GM21367 (cell line): ENCODE measurements at regions not wholly inside any gene's neighbourhood (a gene's known extent, or its start where the extent isn't known, plus 50 kb on each side); places are given as distances from the start of the nearest gene placed in this dataset.
"Not testable (repeated sequence)": the region's sequence is repeated elsewhere in the genome, so short reads cannot be mapped to it uniquely, and the experiment has no call there.

Experiments
- ATAC-seq: cut with Tn5 transposase; IDR thresholded peaks from one replicate; pipeline ENCODE4 v1.9.1; 2021; ENCODE audit not compliant: unreplicated experiment

GRCh38 chr2:149877913-149878312 is 290.3 kb upstream of the MMADHC start:
- ATAC-seq, result no peak

GRCh38 chr2:149877074-149877473 is 289.5 kb upstream of the MMADHC start:
- no peak for ATAC-seq

GRCh38 chr2:149873936-149874335 is 286.4 kb upstream of the MMADHC start:
- ATAC-seq, result no peak

GRCh38 chr2:149872638-149873150 is 285.1 kb upstream of the MMADHC start:
- no peak for ATAC-seq

DNA sequence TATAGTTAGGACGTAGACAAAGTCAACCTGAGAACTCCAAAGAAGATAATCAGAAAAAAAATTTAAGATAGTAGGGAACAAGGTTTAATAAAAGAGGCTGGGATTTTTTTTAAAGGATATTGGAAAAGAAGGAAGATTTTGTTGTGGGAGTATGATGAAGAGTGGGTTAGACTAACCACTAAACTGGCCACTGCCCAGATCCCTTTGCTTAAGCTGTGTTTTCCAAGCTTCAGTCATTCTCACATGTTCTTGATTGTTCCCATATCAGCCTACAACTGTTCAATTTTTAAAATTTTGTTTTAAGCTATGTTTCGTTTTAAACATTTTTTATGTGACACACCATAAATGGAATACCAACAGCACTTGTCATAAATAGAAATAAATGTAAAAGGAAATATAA is 284.5 kb upstream of the MMADHC start:
- ATAC-seq, result no peak

- ATAC-seq, result no peak
Measured at GRCh38 chr2:149871091-149871885, 283.7 kb upstream of the MMADHC start.

GRCh38 chr2:149863227-149863626 is 275.7 kb upstream of the MMADHC start:
- ATAC-seq, result no peak

DNA sequence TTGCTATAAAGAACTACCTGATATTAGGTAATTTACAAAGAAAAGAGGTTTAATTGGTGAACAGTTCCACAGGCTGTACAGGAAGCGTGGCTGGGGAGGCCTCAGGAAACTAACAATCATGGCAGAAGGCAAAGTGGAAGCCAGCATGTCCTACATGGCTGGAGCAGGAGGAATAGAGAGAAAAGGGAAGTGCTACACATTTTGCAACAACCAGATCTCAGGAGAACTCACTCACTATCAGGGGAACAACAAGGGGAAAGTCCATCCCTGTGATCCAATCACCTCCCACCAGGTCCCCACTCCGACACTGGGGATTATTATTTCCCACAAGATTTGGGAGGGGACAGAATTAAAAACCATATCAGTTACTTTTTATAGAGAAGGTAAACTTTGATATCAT is 273.5 kb upstream of the MMADHC start:
- no peak for ATAC-seq

- ATAC-seq, result no peak
Measured at GRCh38 chr2:149860276-149860921, 272.8 kb upstream of the MMADHC start.

GRCh38 chr2:149858901-149859634 is 271.5 kb upstream of the MMADHC start:
- ATAC-seq, result no peak

GRCh38 chr2:149858216-149858615 is 270.6 kb upstream of the MMADHC start:
- no peak for ATAC-seq

DNA sequence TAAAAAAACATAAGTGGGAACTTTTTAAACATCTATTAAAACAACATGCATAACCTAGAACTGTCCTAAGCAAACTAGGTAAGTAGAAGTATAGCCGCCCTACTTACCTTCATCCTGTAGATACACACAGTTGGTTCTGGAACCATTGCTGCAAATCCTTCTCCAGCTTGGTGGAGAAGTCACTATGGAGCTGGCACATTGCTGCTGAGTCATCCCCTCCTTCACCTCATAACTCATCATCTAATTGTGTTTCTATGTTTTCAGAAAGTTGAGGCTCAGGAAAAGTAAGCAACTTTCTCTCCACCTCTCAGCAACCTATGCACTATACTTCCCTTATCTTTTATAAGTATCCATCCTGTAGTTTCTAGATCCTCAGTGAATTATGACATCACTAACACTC is 269.8 kb upstream of the MMADHC start:
- no peak for ATAC-seq

DNA sequence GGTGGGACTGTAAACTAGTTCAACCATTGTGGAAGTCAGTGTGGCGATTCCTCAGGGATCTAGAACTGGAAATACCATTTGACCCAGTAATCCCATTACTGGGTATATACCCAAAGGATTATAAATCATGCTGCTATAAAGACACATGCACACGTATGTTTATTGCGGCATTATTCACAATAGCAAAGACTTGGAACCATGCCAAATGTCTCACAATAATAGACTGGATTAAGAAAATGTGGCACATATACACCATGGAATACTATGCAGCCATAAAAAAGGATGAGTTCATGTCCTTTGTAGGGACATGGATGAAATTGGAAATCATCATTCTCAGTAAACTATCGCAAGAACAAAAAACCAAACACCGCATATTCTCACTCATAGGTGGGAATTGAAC is 268.3 kb upstream of the MMADHC start:
- ATAC-seq, result not testable (repeated sequence)

GRCh38 chr2:149849591-149849990 is 262.0 kb upstream of the MMADHC start:
- ATAC-seq, result no peak

GRCh38 chr2:149849136-149849535 is 261.6 kb upstream of the MMADHC start:
- ATAC-seq, result no peak

DNA sequence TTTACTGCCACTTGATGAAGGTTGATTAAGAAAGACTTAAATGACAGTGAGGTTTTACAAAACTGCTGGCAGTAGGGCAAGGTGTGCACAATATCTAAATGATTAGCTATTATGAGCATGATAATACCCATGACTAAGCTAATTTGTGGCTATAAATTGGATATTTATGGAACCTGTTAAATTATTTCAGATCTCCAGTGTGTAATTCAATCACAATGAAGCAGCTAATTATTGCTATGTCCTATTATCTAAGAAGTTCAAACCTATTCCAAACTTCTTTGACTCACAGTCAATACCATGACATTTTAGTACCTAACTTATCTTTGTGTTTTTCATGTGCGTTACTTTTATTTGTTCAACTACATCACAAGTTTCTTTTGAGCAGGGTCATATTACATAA is 253.8 kb upstream of the MMADHC start:
- ATAC-seq, result no peak

- no peak for ATAC-seq
Measured at GRCh38 chr2:149832324-149832723, 244.7 kb upstream of the MMADHC start.

GRCh38 chr2:149828520-149829210 is 241.1 kb upstream of the MMADHC start:
- ATAC-seq, result no peak

DNA sequence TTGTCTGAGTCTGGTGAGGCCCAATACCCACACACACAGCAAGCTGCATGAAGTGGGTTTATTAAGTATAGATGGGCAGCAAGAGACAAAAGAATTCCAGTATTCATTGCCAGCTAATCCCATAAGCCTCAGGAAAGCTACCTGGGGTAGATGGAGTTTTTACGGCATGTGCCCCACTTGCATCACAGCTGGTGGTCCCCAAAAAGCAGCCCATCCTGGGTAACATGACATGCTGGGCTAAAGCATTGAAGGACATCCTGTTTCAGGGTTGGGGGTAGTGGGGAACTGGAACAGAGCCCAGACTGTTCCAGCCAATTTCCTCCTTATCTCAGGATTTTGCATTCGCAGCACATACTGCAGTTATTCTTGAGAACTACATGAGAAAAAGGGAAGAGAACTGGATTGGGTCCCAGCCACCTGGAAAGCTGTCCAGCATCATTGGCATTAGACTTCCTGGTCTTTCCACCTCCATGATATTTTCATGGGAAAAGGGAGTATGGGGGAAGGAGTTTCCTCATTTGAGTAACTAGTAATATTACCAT is 240.1 kb upstream of the MMADHC start:
- ATAC-seq, result no peak

- no peak for ATAC-seq
Measured at GRCh38 chr2:149826471-149827125, 239.0 kb upstream of the MMADHC start.
